C4-2B (cell line): ENCODE measurements at regions not wholly inside any gene's neighbourhood (a gene's known extent, or its start where the extent isn't known, plus 50 kb on each side); places are given as distances from the start of the nearest gene placed in this dataset.

Source experiments
- CTCF ChIP-seq: fragments of 450-650 bp; conservative IDR thresholded peaks from 2 replicates; pipeline ENCODE4 v1.5.1; 2017; ENCODE audit warnings: mild to moderate bottlenecking
- ZFX ChIP-seq: fragments of 450-650 bp; IDR thresholded peaks from 2 replicates; pipeline ENCODE4 v1.6.1; 2017

GRCh38 chr3:117885011-117885441, 1149.6 kb downstream of the IGSF11 start:
- TF ChIP-seq CTCF (no peak), ZFX (no peak)
